Heart left ventricle (tissue), 13 donors: ENCODE measurements at regions not wholly inside any gene's neighbourhood (a gene's known extent, or its start where the extent isn't known, plus 50 kb on each side); places are given as distances from the start of the nearest gene placed in this dataset.

Experiments
- CTCF ChIP-seq, 12 donors: fragments of 200-600 bp; sonication (generic) in 4 of 12; IDR thresholded peaks; one replicate each; pipeline versions ENCODE4 v1.5.0 to v1.8.0; 2018 to 2022; ENCODE audit warnings: antibody characterized with exemption in 12 of 12, mild to moderate bottlenecking in 5 of 12
- POLR2A ChIP-seq, 2 donors: fragments of 450-650 bp; IDR thresholded peaks; one replicate each; pipeline ENCODE4 v1.6.1; 2017; ENCODE audit warnings: antibody characterized with exemption in 2 of 2, mild to moderate bottlenecking in 2 of 2, moderate library complexity in 2 of 2
- donor health status: ischemic (EF 13 %, LVEDD 7.1; RV severe dilation, severe dysfunction).
- donor health status: DM: no; HTN: yes; CAD: no.
- donor health status: DM: no; HTN: no; CAD: no.
- donor health status: ischemic (EF 25% LVEDD 6.9; RV normal size, moderate dysfunction).
- donor health status: ischemic (EF 25% LVEDD 5.7; RV mildly dilated, moderate dysfunction).
- donor health status: ischemic (EF 35%, LVEDD 5.7; RV mildly dilated, moderate dysfunction).
- donor health status: nonischemic (EF 11% LVEDD 7.7; RV severe dilation, severe dysfunction).
- donor health status: DM: yes; HTN: yes; CAD: no.
- donor health status: PGD.
- donor health status: ischemic (EF 29% LVEDD 5.4; RV normal size, mild dysfunction).
- donor health status: nonischemic (EF 23%, LVEDD 6.1; RV moderate dilation, normal function).

- TF ChIP-seq CTCF (IDR thresholded peaks at IDR 0.05) (no peak), POLR2A (IDR thresholded peaks at IDR 0.05) (no peak)
Observed at GRCh38 chrX:110421500-110422455, 63.1 kb downstream of the RTL9 start.
